NT2/D1 (cell line): ENCODE measurements at regions not wholly inside any gene's neighbourhood (a gene's known extent, or its start where the extent isn't known, plus 50 kb on each side); places are given as distances from the start of the nearest gene placed in this dataset.

Experiments used
- YY1 ChIP-seq: IDR thresholded peaks from 2 replicates; pipeline ENCODE4 v1.6.1; 2011; ENCODE audit not compliant: insufficient read length, insufficient read depth
- ZNF274 ChIP-seq: IDR thresholded peaks from 2 replicates; pipeline ENCODE4 v1.6.1; 2011; ENCODE audit warnings: mild to moderate bottlenecking, low read depth, low read length

DNA sequence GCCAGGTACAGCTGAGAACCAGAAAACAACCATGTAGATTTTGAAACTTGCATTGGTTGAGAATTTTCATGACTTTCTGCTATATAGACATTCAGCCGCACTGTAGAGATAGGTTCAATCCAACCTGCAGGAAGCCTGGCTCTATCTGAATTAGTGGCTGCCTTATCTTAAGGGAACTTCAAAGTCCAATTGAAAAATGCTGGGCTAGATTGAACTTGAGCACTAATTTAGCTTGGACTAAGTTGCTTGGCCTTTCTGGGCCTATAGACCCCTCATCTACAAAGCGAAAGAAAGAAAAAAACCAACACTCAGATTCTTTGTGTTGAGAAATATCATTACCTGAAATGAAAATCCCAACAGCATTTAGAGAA, 332.4 kb downstream of the NUAK1 start:
- TF ChIP-seq YY1 = no peak
- TF ChIP-seq ZNF274 = no peak
